Left cardiac atrium (tissue), 4 donors: ENCODE measurements at regions not wholly inside any gene's neighbourhood (a gene's known extent, or its start where the extent isn't known, plus 50 kb on each side); places are given as distances from the start of the nearest gene placed in this dataset.
A peak's percentile ranks its signal among the peaks of the same experiment; 100 is the strongest.
"Not testable (repeated sequence)": the region's sequence is repeated elsewhere in the genome, so short reads cannot be mapped to it uniquely, and the experiment has no call there.

Source experiments
- ATAC-seq, 2 donors: fragments of 200-7000 bp; cut with Tn5 transposase; one replicate each; pipeline ENCODE4 v1.9.1; 2020; ENCODE audit warnings: mild to moderate bottlenecking in 2 of 2, moderate library complexity in 2 of 2
- DNase-seq: peaks from one replicate; pipeline ENCODE4 v3.0.0-alpha.2; 2020
- intact Hi-C, 2 donors: fragments of 100-400 bp; cut with DNase I; formaldehyde crosslinking; loops; one replicate each; pipeline versions ENCODE4 v1.14.1 to v1.15.1; 2022 to 2023
- donor health status: DM: no; HTN: yes; CAD: no.
- donor health status: DM: no; HTN: yes; CAD: no; lungs with severe emphysema.
- donor health status: DM: yes; HTN: yes; CAD: no.
- donor health status: Dilated cardiomyopathy.

- ATAC-seq, DNase-seq, intact Hi-C loops: not testable (repeated sequence)
These were observed 476.2 kb downstream of the FBXO15 start for GRCh38 chr18:73671480-73671879.

- intact Hi-C loops = no loop called here
- no peak for ATAC-seq
- no peak for DNase-seq
These were observed 477.1 kb downstream of the FBXO15 start for GRCh38 chr18:73670524-73670923.

- ATAC-seq (no peak), DNase-seq (no peak)
- intact Hi-C loops = no loop called here
These were observed 477.6 kb downstream of the FBXO15 start for GRCh38 chr18:73670039-73670438.

- peak in 1 of 2 donors; percentile 26 for ATAC-seq
- no peak for DNase-seq
- intact Hi-C loops = no loop called here
These were observed 478.3 kb downstream of the FBXO15 start for GRCh38 chr18:73669297-73669696.

- no peak for DNase-seq
- intact Hi-C loops = no loop called here
- no peak for ATAC-seq
These were observed 479.6 kb downstream of the FBXO15 start for GRCh38 chr18:73668051-73668450.

- ATAC-seq (no peak), DNase-seq (no peak)
- intact Hi-C loops = no loop called here
These were observed 480.9 kb downstream of the FBXO15 start for GRCh38 chr18:73666772-73667171.

- intact Hi-C loops = no loop called here
- DNase-seq (no peak), ATAC-seq (no peak)
These were observed 482.7 kb downstream of the FBXO15 start for GRCh38 chr18:73664896-73665295.

- DNase-seq = no peak
- ATAC-seq = no peak
- intact Hi-C loops = no loop called here
These were observed 484.1 kb downstream of the FBXO15 start for GRCh38 chr18:73663581-73663980.

- intact Hi-C loops = no loop called here
- DNase-seq = no peak
- no peak for ATAC-seq
These were observed 485.2 kb downstream of the FBXO15 start for GRCh38 chr18:73662421-73662820.

GRCh38 chr18:73660931-73661856 is 486.4 kb downstream of the FBXO15 start:
- no peak for ATAC-seq
- intact Hi-C loops = no loop called here

GRCh38 chr18:73656691-73657090 is 490.9 kb downstream of the FBXO15 start:
- DNase-seq (no peak), ATAC-seq (no peak)
- intact Hi-C loops = no loop called here

More at GRCh38 chr18:73660931-73661856, 486.4 kb downstream of the FBXO15 start:
- no peak for DNase-seq

- intact Hi-C loops = no loop called here
- DNase-seq (no peak), ATAC-seq (no peak)
These were observed 493.8 kb downstream of the FBXO15 start for GRCh38 chr18:73653827-73654226.

GRCh38 chr18:73653251-73653650 is 494.4 kb downstream of the FBXO15 start:
- intact Hi-C loops = no loop called here
- ATAC-seq = no peak

GRCh38 chr18:73647391-73647790 is 500.2 kb downstream of the FBXO15 start:
- DNase-seq = no peak
- intact Hi-C loops = no loop called here
- ATAC-seq = no peak

More at GRCh38 chr18:73653251-73653650, 494.4 kb downstream of the FBXO15 start:
- DNase-seq = no peak

- intact Hi-C loops = no loop called here
- no peak for DNase-seq
- no peak for ATAC-seq
These were observed 500.9 kb downstream of the FBXO15 start for GRCh38 chr18:73646772-73647171.

- intact Hi-C loops = no loop called here
- no peak for ATAC-seq
These were observed 501.4 kb downstream of the FBXO15 start for GRCh38 chr18:73646196-73646595.

GRCh38 chr18:73645160-73645715 is 502.4 kb downstream of the FBXO15 start:
- DNase-seq = no peak
- ATAC-seq = no peak
- intact Hi-C loops = no loop called here

More at GRCh38 chr18:73646196-73646595, 501.4 kb downstream of the FBXO15 start:
- no peak for DNase-seq

- intact Hi-C loops = no loop called here
- ATAC-seq = no peak
- no peak for DNase-seq
These were observed 507.8 kb downstream of the FBXO15 start for GRCh38 chr18:73639788-73640187.

- ATAC-seq = no peak
- no peak for DNase-seq
- intact Hi-C loops = no loop called here
These were observed 508.9 kb downstream of the FBXO15 start for GRCh38 chr18:73638709-73639108.

GRCh38 chr18:73636355-73636754 is 511.3 kb downstream of the FBXO15 start:
- intact Hi-C loops = no loop called here
- DNase-seq (peak; percentile 21), ATAC-seq (peak; percentile 93 to 99)

- intact Hi-C loops = no loop called here
- DNase-seq (no peak), ATAC-seq (no peak)
These were observed 520.8 kb downstream of the FBXO15 start for GRCh38 chr18:73626859-73627258.
